NCI-H2196 treated with DMSO at 0.1 percent for 48 hours (cell line): ENCODE measurements at regions not wholly inside any gene's neighbourhood (a gene's known extent, or its start where the extent isn't known, plus 50 kb on each side); places are given as distances from the start of the nearest gene placed in this dataset.
A peak's percentile ranks its signal among the peaks of the same experiment; 100 is the strongest.
"Not testable (repeated sequence)": the region's sequence is repeated elsewhere in the genome, so short reads cannot be mapped to it uniquely, and the experiment has no call there.

Source experiments
- DNase-seq: peaks from one replicate; lab custom pipeline; 2025; ENCODE audit not compliant: unreplicated experiment; lab: John Stamatoyannopoulos, UW

GRCh38 chr20:12113075-12113467 lies 195.4 kb downstream of the BTBD3 start:
- no peak for DNase-seq

- peak; percentile 44 for DNase-seq
Measured at GRCh38 chr20:12113468-12114371, 196.0 kb downstream of the BTBD3 start.

- not testable (repeated sequence) for DNase-seq
Measured at GRCh38 chr20:12129114-12129513, 211.4 kb downstream of the BTBD3 start.

- DNase-seq = not testable (repeated sequence)
Measured at GRCh38 chr20:12129532-12129931, 211.8 kb downstream of the BTBD3 start.

- no peak for DNase-seq
Measured at GRCh38 chr20:12130781-12131180, 213.1 kb downstream of the BTBD3 start.

GRCh38 chr20:12133553-12133952 lies 215.9 kb downstream of the BTBD3 start:
- DNase-seq = no peak

- DNase-seq = not testable (repeated sequence)
Measured at GRCh38 chr20:12145951-12146350, 228.3 kb downstream of the BTBD3 start.

- no peak for DNase-seq
Measured at GRCh38 chr20:12152996-12153395, 235.3 kb downstream of the BTBD3 start.

GRCh38 chr20:12153628-12154027 lies 235.9 kb downstream of the BTBD3 start:
- DNase-seq = peak; percentile 49

- DNase-seq = no peak
Measured at GRCh38 chr20:12156252-12156651, 238.6 kb downstream of the BTBD3 start.

- DNase-seq = no peak
Measured at GRCh38 chr20:12159261-12159660, 241.6 kb downstream of the BTBD3 start.

- DNase-seq = no peak
Measured at GRCh38 chr20:12161734-12162133, 244.0 kb downstream of the BTBD3 start.

- DNase-seq = no peak
Measured at GRCh38 chr20:12166053-12166717, 248.5 kb downstream of the BTBD3 start.

GRCh38 chr20:12170406-12170805 lies 252.7 kb downstream of the BTBD3 start:
- no peak for DNase-seq

- no peak for DNase-seq
Measured at GRCh38 chr20:12171923-12172524, 254.3 kb downstream of the BTBD3 start.

- no peak for DNase-seq
Measured at GRCh38 chr20:12173347-12174012, 255.8 kb downstream of the BTBD3 start.

- no peak for DNase-seq
Measured at GRCh38 chr20:12175538-12175937, 257.8 kb downstream of the BTBD3 start.

- no peak for DNase-seq
Measured at GRCh38 chr20:12177657-12178293, 260.1 kb downstream of the BTBD3 start.

- DNase-seq = no peak
Measured at GRCh38 chr20:12179692-12180091, 262.0 kb downstream of the BTBD3 start.

- DNase-seq = no peak
Measured at GRCh38 chr20:12180107-12180661, 262.5 kb downstream of the BTBD3 start.

GRCh38 chr20:12198281-12198680 lies 280.6 kb downstream of the BTBD3 start:
- no peak for DNase-seq
